ENCODE measurements at regions not wholly inside any gene's neighbourhood (a gene's known extent, or its start where the extent isn't known, plus 50 kb on each side); places are given as distances from the start of the nearest gene placed in this dataset.

GRCh38 chr9:20197976-20198685, 409.3 kb upstream of the SLC24A2 start:
- no peak for DNase-seq (ENCODE audit: low spot score)

- no peak for DNase-seq (ENCODE audit: low spot score)
Observed at GRCh38 chr9:20191228-20191840, 402.5 kb upstream of the SLC24A2 start.

GRCh38 chr9:20189871-20190270, 401.0 kb upstream of the SLC24A2 start:
- no peak for DNase-seq (ENCODE audit: low spot score)

GRCh38 chr9:20188616-20189369, 400.0 kb upstream of the SLC24A2 start:
- no peak for DNase-seq (ENCODE audit: low spot score)

GRCh38 chr9:20187318-20187717, 398.5 kb upstream of the SLC24A2 start:
- DNase-seq (ENCODE audit: low spot score): no peak

GRCh38 chr9:20186823-20187222, 398.0 kb upstream of the SLC24A2 start:
- no peak for DNase-seq (ENCODE audit: low spot score)

GRCh38 chr9:20186231-20186630, 397.4 kb upstream of the SLC24A2 start:
- no peak for DNase-seq (ENCODE audit: low spot score)

- no peak for DNase-seq (ENCODE audit: low spot score)
Observed at GRCh38 chr9:20184541-20184940, 395.7 kb upstream of the SLC24A2 start.

GRCh38 chr9:20178679-20179078, 389.8 kb upstream of the SLC24A2 start:
- DNase-seq (ENCODE audit: low spot score): no peak

GRCh38 chr9:20178197-20178596, 389.4 kb upstream of the SLC24A2 start:
- no peak for DNase-seq (ENCODE audit: low spot score)

GRCh38 chr9:20170122-20170521, 381.3 kb upstream of the SLC24A2 start:
- DNase-seq (ENCODE audit: low spot score): no peak

GRCh38 chr9:20152151-20152725, 363.4 kb upstream of the SLC24A2 start:
- DNase-seq (ENCODE audit: low spot score): no peak

- DNase-seq (ENCODE audit: low spot score): no peak
Observed at GRCh38 chr9:20148416-20148815, 359.6 kb upstream of the SLC24A2 start.

- DNase-seq (ENCODE audit: low spot score): no peak
Observed at GRCh38 chr9:20144197-20144596, 355.4 kb upstream of the SLC24A2 start.

GRCh38 chr9:20139763-20140290, 351.0 kb upstream of the SLC24A2 start:
- DNase-seq (ENCODE audit: low spot score): no peak

- DNase-seq (ENCODE audit: low spot score): no peak
Observed at GRCh38 chr9:20138841-20139240, 350.0 kb upstream of the SLC24A2 start.

- DNase-seq (ENCODE audit: low spot score): no peak
Observed at GRCh38 chr9:20138116-20138515, 349.3 kb upstream of the SLC24A2 start.

- DNase-seq (ENCODE audit: low spot score): no peak
Observed at GRCh38 chr9:20137425-20137824, 348.6 kb upstream of the SLC24A2 start.

GRCh38 chr9:20135119-20135697, 346.4 kb upstream of the SLC24A2 start:
- DNase-seq (ENCODE audit: low spot score): no peak

GRCh38 chr9:20125727-20126126, 336.9 kb upstream of the SLC24A2 start:
- no peak for DNase-seq (ENCODE audit: low spot score)

- no peak for DNase-seq (ENCODE audit: low spot score)
Observed at GRCh38 chr9:20119566-20119965, 330.7 kb upstream of the SLC24A2 start.

GRCh38 chr9:20117986-20118385, 329.1 kb upstream of the SLC24A2 start:
- DNase-seq (ENCODE audit: low spot score): no peak
